Skeletal muscle tissue (tissue), 3 donors: ENCODE measurements at regions not wholly inside any gene's neighbourhood (a gene's known extent, or its start where the extent isn't known, plus 50 kb on each side); places are given as distances from the start of the nearest gene placed in this dataset.

ENCODE experiments used
- H3K27ac ChIP-seq: one replicate; pipeline ENCODE4 v1.7.0; 2013; ENCODE audit warnings: mild to moderate bottlenecking, low read depth, low read length, inconsistent platforms
- H3K27me3 ChIP-seq, 3 donors: one replicate each; pipeline ENCODE4 v1.7.0; 2013; ENCODE audit warnings: low read length in 3 of 3; ENCODE audit not compliant: control insufficient read depth in 3 of 3, insufficient read depth in 3 of 3
- H3K36me3 ChIP-seq, 3 donors: one replicate each; pipeline ENCODE4 v1.7.0; 2013; ENCODE audit warnings: low read length in 3 of 3; ENCODE audit not compliant: control insufficient read depth in 3 of 3, insufficient read depth in 3 of 3
- H3K4me1 ChIP-seq, 3 donors: one replicate each; pipeline ENCODE4 v1.7.0; 2013; ENCODE audit warnings: low read length in 3 of 3, mild to moderate bottlenecking in 3 of 3; ENCODE audit not compliant: control insufficient read depth in 3 of 3, insufficient read depth in 3 of 3
- H3K4me3 ChIP-seq, 3 donors: one replicate each; pipeline ENCODE4 v1.7.0; 2013; ENCODE audit warnings: low read length in 3 of 3
- H3K9ac ChIP-seq, 3 donors: one replicate each; pipeline ENCODE4 v1.7.0; 2013; ENCODE audit warnings: low read length in 3 of 3, mild to moderate bottlenecking in 3 of 3, moderate library complexity in 2 of 3, low read depth in 1 of 3
- H3K9me3 ChIP-seq, 3 donors: one replicate each; pipeline ENCODE4 v1.7.0; 2013; ENCODE audit warnings: low read length in 3 of 3; ENCODE audit not compliant: control insufficient read depth in 3 of 3
- donor health status: Osteomylitis.

GRCh38 chr20:60728705-60729104 is 523.4 kb upstream of the CDH4 start:
- Histone ChIP-seq H3K9me3 (no peaks in the 10 kb centered on the region), H3K36me3 (no peaks in the 10 kb centered on the region), H3K4me1 (no peaks in the 10 kb centered on the region), H3K27ac (no peak overlapping the region), H3K27me3 (peaks cover 0 to 3% (median 0%) of the 10 kb centered on the region in 3 donors), H3K4me3 (no peak overlapping the region), H3K9ac (no peak overlapping the region)

GRCh38 chr20:60729135-60729900 is 522.7 kb upstream of the CDH4 start:
- no peak overlapping the region for H3K9ac ChIP-seq
- H3K9me3 ChIP-seq, result no peaks in the 10 kb centered on the region
- no peaks in the 10 kb centered on the region for H3K4me1 ChIP-seq

GRCh38 chr20:60732322-60732721 is 519.7 kb upstream of the CDH4 start:
- H3K4me1 ChIP-seq, result no peaks in the 10 kb centered on the region

More at GRCh38 chr20:60729135-60729900, 522.7 kb upstream of the CDH4 start:
- no peaks in the 10 kb centered on the region for H3K36me3 ChIP-seq
- peaks cover 0 to 3% (median 0%) of the 10 kb centered on the region in 3 donors for H3K27me3 ChIP-seq
- no peak overlapping the region for H3K4me3 ChIP-seq
- no peak overlapping the region for H3K27ac ChIP-seq

GRCh38 chr20:60748086-60748485 is 504.0 kb upstream of the CDH4 start:
- no peaks in the 10 kb centered on the region for H3K27me3 ChIP-seq
- H3K9me3 ChIP-seq, result no peaks in the 10 kb centered on the region
- H3K36me3 ChIP-seq, result no peaks in the 10 kb centered on the region
- H3K9ac ChIP-seq, result no peak overlapping the region
- H3K4me3 ChIP-seq, result no peak overlapping the region
- H3K4me1 ChIP-seq, result no peaks in the 10 kb centered on the region
- H3K27ac ChIP-seq, result no peak overlapping the region

More at GRCh38 chr20:60732322-60732721, 519.7 kb upstream of the CDH4 start:
- Histone ChIP-seq H3K27ac (no peak overlapping the region), H3K9ac (no peak overlapping the region), H3K27me3 (no peaks in the 10 kb centered on the region), H3K36me3 (no peaks in the 10 kb centered on the region), H3K9me3 (no peaks in the 10 kb centered on the region), H3K4me3 (no peak overlapping the region)

DNA sequence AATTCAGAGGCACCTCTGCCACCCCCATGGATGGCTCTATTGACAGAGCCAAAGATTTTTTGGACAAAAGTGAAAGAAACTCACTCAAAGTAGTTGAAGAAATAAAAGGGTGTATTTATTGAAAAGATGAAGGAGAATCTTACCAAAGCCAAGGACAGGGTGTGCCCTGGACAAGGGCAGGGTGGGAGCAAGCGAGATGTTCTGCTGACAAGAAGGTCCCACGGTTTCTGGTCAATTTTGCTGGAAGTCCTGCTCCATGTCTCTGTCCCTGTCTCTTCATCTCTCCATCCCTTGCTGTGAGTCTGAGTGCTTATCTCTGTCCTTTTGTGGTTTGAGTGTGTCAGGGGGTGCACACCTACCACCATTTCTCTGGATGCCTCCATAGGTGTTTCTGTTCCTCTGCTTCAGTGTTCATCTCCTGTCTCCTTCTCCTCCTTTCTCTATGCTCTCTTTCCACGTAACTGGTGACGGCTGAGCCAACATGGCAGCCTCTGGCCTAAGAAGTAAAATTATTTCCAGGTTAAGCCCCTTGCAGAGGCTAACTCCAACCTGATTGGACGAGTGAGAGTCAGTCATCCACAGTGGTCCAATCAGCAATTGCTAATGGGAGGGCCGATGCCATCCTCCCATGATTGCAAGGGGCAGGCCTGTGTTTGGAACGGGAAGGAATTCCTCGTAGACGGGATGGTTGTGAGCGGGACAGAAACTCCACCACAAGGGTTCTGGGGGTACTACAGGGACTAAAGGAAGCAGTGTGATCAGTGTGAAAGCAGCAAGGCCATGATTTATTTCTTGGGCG is 502.1 kb upstream of the CDH4 start:
- H3K36me3 ChIP-seq, result no peaks in the 10 kb centered on the region
- H3K4me1 ChIP-seq, result no peaks in the 10 kb centered on the region

GRCh38 chr20:60750909-60751308 is 501.2 kb upstream of the CDH4 start:
- Histone ChIP-seq H3K9ac (no peak overlapping the region), H3K9me3 (no peaks in the 10 kb centered on the region), H3K27ac (no peak overlapping the region), H3K27me3 (no peaks in the 10 kb centered on the region), H3K36me3 (no peaks in the 10 kb centered on the region), H3K4me1 (no peaks in the 10 kb centered on the region), H3K4me3 (no peak overlapping the region)

More for the DNA sequence above, 502.1 kb upstream of the CDH4 start:
- Histone ChIP-seq H3K9ac (no peak overlapping the region), H3K9me3 (no peaks in the 10 kb centered on the region), H3K27ac (no peak overlapping the region), H3K4me3 (no peak overlapping the region), H3K27me3 (no peaks in the 10 kb centered on the region)

DNA sequence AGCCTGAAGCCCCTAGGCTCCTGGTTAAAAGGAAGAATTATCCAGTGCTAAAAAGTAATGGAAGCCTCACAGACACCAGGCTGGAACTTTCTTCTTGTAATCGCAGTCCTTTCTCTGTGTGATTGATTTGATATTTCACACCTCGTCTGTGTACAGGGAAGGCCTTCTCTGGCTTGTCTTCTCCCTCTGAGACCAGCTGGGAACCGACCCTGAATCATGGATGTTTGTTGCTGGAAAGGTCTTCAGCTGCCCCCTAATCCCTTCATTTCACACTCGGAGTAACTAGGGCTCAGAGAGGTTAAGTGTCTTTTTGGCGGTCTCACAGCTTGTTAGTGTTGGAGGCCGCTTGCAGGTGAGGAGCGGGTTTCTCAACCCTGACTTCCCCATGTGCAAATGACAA is 500.2 kb upstream of the CDH4 start:
- Histone ChIP-seq H3K9me3 (no peaks in the 10 kb centered on the region), H3K4me3 (no peak overlapping the region), H3K36me3 (no peaks in the 10 kb centered on the region), H3K4me1 (no peaks in the 10 kb centered on the region), H3K9ac (no peak overlapping the region), H3K27me3 (no peaks in the 10 kb centered on the region), H3K27ac (no peak overlapping the region)

DNA sequence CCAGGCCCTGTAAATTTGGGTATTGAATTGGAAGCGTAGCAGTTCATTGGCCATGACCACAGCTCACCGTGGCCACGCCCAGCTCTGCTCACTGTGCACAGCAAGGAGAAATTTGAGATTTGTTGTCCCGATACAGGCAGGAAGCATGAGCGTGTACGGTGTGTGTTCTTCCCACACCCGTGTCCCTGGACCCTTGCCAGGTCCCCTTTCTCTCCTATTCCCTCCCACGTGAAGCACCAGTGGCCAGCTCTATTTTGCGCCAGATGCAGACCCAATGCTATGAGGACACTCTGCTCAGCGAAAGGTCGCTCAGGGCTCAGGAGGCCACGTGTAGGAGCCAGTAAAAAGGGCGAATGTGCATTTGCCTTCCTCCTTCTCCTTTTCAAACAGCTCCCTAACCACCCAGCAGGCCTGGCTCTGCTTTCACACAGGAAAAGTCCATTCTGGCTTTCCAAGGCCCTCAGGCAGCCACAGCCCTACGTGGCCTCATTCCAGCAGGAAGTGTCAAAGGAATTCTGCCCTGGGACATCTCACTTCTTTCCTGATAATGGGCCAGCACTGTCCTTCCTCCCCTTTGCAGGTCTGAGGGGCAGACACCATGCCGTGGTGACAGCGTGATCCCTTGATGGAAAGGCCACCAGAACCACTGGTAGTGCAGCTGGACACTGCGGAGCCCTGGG is 499.2 kb upstream of the CDH4 start:
- H3K4me1 ChIP-seq, result no peaks in the 10 kb centered on the region
- H3K36me3 ChIP-seq, result no peaks in the 10 kb centered on the region
- H3K9ac ChIP-seq, result no peak overlapping the region
- H3K27me3 ChIP-seq, result no peaks in the 10 kb centered on the region
- H3K4me3 ChIP-seq, result no peak overlapping the region
- H3K9me3 ChIP-seq, result no peaks in the 10 kb centered on the region
- H3K27ac ChIP-seq, result no peak overlapping the region

GRCh38 chr20:60754856-60755255 is 497.2 kb upstream of the CDH4 start:
- Histone ChIP-seq H3K4me3 (no peak overlapping the region), H3K9ac (no peak overlapping the region), H3K4me1 (no peaks in the 10 kb centered on the region), H3K9me3 (no peaks in the 10 kb centered on the region), H3K27me3 (no peaks in the 10 kb centered on the region), H3K27ac (no peak overlapping the region), H3K36me3 (no peaks in the 10 kb centered on the region)

- Histone ChIP-seq H3K4me3 (no peak overlapping the region), H3K9me3 (no peaks in the 10 kb centered on the region), H3K9ac (no peak overlapping the region), H3K27me3 (no peaks in the 10 kb centered on the region), H3K27ac (no peak overlapping the region), H3K4me1 (no peaks in the 10 kb centered on the region), H3K36me3 (no peaks in the 10 kb centered on the region)
Observed at GRCh38 chr20:60759651-60760050, 492.4 kb upstream of the CDH4 start.
